DND-41 (cell line): ENCODE measurements at regions not wholly inside any gene's neighbourhood (a gene's known extent, or its start where the extent isn't known, plus 50 kb on each side); places are given as distances from the start of the nearest gene placed in this dataset.

ENCODE experiments used
- CTCF ChIP-seq: IDR thresholded peaks from 2 replicates; pipeline ENCODE4 v1.5.1; 2012; ENCODE audit warnings: borderline replicate concordance, low read length, moderate library complexity, mild to moderate bottlenecking; ENCODE audit not compliant: poor library complexity, severe bottlenecking; ENCODE audit errors: extremely low read depth
- EZH2 ChIP-seq: IDR thresholded peaks from 3 replicates; pipeline ENCODE4 v1.6.1; 2012; ENCODE audit warnings: borderline replicate concordance, low read depth, mild to moderate bottlenecking, moderate library complexity, low read length, inconsistent platforms; ENCODE audit not compliant: severe bottlenecking

DNA sequence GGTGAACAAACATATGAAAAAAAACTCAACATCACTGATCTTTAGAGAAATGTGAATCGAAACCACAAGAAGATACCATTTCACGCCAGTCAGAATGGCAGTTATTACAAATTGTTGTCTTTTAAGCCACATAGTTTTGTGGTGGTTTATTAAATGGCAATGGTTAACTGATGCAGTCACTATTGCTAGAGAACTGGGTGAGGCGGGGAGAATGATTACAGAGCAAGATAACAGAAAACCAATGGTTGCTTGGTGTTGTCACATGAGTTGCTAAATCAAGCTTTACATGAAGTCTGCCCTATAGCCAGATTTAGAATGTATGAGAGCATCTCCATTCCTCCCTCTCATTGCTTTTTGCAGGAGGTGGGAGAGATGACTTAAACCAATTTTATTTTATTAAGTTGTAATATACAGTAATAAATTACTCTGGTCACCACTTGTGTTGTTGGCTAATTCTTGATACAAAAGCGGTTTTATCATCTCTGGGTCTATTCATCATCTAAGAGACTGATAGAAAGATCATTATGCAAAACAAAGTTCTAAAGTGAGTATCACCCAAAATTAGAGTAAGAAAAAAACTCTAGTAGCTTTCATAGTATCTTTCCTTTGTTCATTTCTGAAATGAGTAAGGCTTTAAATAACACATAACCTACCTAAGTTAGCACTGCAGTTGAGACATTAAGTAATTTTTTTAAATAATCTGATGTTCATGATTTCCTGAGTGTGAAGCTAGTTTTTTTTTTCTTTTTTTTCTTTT, 859.5 kb downstream of the STIM2 start:
- no peak for TF ChIP-seq CTCF
- no peak for TF ChIP-seq EZH2
